NCI-H1417 (cell line): ENCODE measurements at regions not wholly inside any gene's neighbourhood (a gene's known extent, or its start where the extent isn't known, plus 50 kb on each side); places are given as distances from the start of the nearest gene placed in this dataset.

ENCODE experiments used
- DNase-seq, 3 experiments: peaks; one replicate each; lab custom pipeline; 2025; lab: John Stamatoyannopoulos, UW

DNA sequence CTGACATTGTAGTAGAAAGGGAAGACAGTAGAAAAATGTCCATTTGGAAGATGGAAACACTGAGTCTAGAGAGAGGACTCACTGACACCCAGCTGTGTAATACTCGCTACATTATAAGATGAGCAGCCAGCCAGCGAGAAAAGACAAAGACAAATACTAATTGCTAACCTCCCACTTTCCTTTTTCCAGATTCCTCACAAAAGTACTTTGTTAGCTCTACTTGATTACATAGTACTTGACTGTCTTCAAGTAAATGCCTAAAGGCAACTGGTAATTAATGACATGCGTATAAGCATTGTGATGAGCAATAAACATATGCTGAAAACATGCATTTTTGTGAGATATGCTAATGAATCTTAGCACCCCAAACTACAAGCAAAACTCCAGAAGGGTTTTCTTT is 363.1 kb downstream of the GPAM start:
- no peak for DNase-seq

DNA sequence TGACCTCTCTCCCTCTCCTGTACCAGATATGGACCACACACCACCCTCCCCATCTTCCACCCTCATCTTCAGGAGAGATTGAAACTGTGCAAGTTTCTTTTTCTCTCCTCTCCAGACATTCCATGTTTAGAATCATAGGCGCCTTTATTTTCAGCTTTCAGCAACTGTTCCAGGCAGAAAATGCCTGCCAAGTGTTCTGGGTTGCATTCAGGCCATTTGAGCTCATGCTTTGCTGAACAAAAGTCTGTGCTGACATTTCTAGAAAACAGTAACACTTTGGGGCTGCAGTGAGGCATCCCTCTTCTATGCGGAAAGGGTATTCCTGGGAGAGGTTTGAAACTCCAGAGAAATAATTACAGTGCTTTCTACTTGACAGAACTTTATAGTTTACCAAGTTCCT is 361.7 kb downstream of the GPAM start:
- DNase-seq, result no peak

DNA sequence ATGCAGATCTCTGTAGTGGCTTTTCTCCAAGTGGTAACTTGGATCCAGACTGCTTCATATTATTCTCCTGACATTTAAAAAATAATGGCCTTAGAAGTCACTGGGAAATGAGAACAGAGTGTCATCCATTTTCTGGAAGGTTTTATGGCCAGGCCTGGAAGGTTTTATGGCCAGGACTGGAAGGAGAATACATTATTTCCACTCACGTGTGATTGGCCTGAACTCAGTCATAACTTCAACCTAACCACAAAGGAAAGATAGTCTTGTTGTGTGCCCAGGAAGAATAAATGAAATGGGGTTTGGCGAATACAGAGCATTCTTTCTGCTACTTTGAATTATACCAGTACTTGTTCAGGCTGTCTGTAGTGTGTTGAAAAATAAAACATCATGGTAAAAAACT is 360.9 kb downstream of the GPAM start:
- DNase-seq, result no peak

GRCh38 chr10:111824128-111824527 is 359.4 kb downstream of the GPAM start:
- DNase-seq, result no peak

DNA sequence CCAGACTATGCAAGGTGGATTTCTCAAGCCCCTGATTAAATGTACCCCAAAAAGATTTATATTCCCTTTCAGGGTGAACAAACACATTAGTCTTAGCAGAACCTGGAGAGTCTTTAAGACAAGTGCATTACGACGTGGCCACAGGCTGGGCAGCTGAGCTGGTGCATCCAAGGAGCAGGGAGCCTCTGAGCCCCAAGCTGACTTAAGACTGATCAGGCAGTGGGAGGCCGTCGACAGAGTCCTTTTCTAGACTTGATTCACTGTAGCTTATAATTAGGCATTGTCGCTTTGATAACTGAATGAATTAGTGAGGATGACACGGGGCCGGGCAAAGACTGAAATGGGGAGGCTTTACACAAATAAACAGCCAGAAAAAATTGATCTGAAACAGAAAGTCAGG is 353.2 kb downstream of the GPAM start:
- no peak for DNase-seq

GRCh38 chr10:111831058-111831457 is 352.5 kb downstream of the GPAM start:
- no peak for DNase-seq

GRCh38 chr10:111833251-111833650 is 350.3 kb downstream of the GPAM start:
- no peak for DNase-seq

GRCh38 chr10:111835574-111835973 is 348.0 kb downstream of the GPAM start:
- no peak for DNase-seq

DNA sequence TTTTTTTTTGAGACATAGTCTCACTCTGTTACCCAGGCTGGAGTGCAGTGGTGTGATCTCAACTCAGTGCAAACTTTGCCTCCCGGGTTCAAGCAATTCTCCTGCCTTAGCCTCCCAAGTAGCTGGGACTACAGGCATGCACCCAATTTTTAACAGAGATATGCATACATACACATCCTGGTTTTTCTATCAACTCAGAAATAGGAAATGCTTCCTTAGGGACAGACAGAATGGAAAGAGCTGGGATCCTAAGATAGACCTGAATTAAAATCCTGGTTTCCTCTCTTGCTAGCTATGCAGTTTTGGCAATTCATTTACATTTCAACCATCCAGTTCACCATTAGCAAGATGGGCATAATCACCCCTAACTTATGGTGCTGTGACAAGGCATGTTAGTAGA is 347.5 kb downstream of the GPAM start:
- DNase-seq, result no peak

- DNase-seq, result no peak
Observed at GRCh38 chr10:111836571-111836970, 347.0 kb downstream of the GPAM start.

GRCh38 chr10:111837086-111837485 is 346.5 kb downstream of the GPAM start:
- DNase-seq, result no peak

DNA sequence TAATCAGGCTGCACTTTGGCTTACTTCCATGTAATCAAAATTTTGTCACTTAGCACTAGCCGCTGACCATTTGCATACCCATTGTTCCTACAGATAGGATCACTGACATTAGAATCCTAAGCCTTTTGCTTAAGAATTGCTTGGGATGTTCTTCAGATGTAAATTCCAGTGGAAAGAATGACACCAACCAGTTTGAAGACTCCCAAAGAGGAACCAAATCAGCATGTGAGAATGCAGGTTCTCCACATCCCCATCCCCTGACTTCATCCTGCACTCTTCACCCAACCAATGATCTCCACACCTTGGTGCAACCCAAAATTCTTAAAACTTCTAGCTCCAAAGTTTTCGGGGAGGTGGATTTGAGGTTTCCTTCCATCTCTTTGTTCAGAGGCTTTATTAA is 345.6 kb downstream of the GPAM start:
- DNase-seq, result no peak

GRCh38 chr10:111840546-111840945 is 343.0 kb downstream of the GPAM start:
- no peak for DNase-seq

- no peak for DNase-seq
Observed at GRCh38 chr10:111852801-111853200, 330.8 kb downstream of the GPAM start.

DNA sequence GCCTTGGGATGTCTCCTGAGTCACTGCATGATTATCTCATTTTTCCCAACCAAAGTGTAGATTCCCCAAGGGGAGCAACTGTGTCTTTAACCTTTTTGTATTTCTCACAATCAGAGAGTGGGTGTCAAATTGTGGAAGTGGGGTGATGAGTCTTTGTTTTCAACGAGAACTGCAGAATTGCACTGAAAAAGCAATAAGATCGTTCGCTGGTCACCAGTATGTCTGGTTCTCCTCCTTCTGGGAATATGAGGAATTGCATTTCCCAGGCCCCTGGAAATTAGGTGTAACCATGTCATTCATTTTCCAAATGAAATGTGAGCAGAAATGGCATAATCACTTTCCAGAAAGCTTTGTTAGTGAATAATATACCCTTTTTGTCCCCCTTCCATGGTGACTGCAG is 326.9 kb downstream of the GPAM start:
- DNase-seq, result no peak

DNA sequence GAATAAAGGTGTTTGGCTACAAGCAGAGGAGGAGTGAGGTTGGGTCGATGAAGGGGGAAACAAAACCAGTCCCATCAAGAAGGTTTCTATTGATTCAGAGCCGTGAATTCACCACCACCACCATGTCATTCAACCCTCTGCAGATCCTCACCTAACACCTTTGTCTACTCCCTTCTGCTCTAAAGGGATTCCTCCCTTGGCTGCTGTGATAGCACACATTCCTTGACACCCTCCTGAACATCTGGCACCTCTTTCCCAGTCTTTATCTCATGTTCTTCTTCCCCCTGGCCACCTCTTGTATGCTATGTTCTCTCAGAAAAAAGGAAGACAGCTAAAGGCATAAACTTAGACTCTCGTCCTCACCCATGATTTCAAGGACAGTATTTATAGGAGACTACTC is 318.0 kb downstream of the GPAM start:
- DNase-seq, result no peak

- no peak for DNase-seq
Observed at GRCh38 chr10:111871458-111871857, 312.1 kb downstream of the GPAM start.

DNA sequence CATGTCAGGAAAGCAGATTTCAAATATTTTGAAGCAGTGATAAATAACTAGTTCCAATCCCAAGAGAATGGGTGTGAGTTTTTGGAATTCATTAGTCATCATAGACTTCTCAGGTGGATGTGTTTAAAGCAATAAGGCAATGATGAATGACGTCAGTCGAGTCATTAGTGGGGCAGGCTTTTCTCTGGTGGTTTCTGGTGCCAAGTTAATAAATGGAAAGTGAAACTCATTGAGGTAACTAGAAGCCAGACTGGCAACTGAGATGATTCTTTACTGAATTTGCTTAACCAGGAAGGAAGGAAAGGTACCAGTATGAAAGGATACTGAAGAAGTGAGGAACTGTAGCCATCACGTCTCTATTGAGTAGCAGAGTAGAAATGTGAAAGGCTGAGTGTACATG is 311.0 kb downstream of the GPAM start:
- no peak for DNase-seq

DNA sequence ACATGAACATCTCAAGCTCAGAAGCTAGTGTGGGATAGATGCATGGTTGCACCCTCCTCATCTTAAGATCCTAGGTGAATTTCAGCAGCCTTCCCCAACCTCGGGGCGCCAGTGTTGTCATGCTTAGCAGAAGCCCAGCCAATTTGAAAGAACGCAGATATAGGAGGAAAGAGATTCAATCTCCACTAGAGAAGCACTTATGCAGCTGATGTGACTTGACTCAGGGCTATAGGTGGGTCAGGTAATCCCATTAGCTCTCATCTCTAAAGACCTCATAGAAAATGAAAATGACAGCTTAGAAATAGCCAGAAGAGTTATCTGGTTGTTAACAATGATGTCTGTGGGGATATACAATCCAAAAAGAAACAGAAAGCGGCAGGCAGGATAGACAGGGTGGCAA is 310.5 kb downstream of the GPAM start:
- no peak for DNase-seq

GRCh38 chr10:111873621-111874135 is 309.9 kb downstream of the GPAM start:
- no peak for DNase-seq

- DNase-seq, result no peak
Observed at GRCh38 chr10:111874576-111874975, 309.0 kb downstream of the GPAM start.

DNA sequence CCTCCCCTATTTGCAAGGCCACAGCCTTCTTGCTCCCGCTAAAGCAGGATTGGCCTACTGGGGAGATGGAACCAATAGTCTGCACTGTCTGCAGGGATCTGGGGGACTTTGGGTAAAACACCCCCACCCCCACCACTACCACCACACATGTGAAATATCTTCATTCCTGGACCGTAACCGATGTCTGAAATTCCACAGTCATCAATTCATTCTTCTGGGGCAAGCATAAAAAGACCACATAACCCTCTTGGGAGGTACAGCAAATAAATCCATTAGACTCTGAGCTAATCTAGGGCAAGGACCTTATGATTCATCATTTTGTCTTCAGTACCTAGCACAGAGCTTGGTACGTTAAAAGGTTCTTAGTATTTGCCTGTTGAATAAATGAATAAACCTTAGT is 307.8 kb downstream of the GPAM start:
- DNase-seq, result no peak

DNA sequence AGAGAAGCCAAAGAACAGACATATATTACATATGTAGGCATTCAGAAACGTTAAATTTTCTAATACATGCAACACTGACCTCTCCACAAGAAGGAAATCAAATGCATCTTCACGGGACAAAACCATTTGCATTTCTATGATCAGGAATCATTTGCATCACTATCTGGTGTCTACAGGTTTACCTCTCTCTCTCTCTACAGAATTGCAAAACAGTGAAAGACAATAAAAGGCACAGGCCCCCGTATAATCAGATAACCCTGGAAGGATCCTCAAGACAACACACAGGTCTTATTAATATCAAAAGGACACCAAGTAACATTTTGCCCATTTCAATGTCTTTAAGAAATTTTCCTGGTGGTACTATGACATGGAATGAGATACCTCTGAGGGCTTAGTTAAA is 306.3 kb downstream of the GPAM start:
- DNase-seq, result no peak

- no peak for DNase-seq
Observed at GRCh38 chr10:111879969-111880368, 303.6 kb downstream of the GPAM start.

DNA sequence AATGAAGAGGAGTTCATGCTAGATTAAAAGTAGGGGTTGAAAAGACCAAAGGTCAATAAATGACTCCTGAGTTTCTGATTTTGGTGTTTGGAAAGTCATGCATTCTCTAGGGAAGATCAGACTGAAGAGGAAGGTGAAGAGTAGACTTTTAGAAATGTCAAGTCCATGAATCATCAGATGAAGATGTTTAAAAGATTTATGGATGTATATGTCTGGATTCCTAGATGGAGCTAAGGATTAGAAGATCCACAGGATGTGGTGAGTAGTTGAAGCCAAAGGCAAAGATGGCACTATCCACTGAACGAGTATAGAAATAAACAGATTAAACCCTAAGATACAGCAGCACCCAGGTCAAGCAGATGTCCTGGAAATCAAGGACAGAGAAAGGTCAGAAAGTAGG is 298.5 kb downstream of the GPAM start:
- no peak for DNase-seq
